ENCODE measurements at regions not wholly inside any gene's neighbourhood (a gene's known extent, or its start where the extent isn't known, plus 50 kb on each side); places are given as distances from the start of the nearest gene placed in this dataset.

DNA sequence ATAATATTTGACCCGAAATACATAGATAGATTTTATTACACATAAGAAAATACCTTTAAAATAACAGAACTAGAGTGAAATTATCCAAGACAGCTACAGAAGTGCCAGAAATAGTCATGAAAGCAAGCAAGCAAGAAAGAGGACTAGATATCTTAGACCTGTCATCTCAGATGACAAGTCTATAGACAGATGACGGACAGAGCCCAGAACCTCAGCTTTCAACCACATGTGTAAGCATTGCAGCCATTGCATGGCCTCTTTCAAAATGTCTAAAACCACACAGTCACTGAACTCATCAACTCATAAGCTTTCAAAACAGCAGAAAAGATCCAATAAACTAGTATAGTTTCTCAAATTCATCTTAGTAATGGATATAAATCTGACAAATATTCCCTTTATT is 59.8 kb upstream of the FHIT start:
- DNase-seq = no peak

DNA sequence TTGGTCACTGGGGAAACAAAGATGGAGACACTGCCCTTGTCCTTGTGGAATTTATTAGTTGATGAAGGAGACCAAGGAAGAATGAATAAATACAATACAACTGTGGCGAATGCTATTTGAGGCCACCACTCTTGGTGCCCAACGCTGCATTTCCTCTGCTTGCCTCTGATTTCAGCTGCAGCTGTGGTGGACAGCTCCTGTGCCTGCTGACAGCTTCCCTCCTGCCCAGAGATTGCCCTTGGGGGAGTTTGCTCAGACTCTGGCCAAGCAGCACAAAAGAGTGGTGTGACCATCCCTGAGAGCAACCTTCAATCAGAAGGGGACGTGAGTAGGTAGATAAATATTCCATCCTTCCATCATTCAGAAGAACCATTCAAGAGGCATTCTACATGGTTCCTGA is 64.6 kb upstream of the FHIT start:
- DNase-seq = no peak

DNA sequence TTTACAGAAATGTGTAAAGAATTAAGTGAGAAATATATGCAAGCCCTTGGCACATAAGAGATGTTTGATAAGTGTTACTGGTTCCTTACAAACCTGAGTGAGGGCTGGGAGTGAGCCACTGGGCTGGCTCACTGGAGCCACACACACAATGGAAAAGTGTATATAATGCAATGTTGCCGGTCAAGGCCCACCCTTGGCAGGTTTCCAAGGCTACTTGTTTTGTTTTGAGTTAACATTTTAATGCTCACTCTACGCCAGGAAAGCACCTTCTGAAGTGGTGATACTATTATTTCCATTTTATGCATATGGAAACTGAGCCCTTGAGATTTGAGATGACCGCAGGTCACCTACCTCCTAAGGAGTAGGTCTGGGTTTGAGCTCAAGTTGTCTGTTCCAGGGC is 71.8 kb upstream of the FHIT start:
- no peak for DNase-seq

DNA sequence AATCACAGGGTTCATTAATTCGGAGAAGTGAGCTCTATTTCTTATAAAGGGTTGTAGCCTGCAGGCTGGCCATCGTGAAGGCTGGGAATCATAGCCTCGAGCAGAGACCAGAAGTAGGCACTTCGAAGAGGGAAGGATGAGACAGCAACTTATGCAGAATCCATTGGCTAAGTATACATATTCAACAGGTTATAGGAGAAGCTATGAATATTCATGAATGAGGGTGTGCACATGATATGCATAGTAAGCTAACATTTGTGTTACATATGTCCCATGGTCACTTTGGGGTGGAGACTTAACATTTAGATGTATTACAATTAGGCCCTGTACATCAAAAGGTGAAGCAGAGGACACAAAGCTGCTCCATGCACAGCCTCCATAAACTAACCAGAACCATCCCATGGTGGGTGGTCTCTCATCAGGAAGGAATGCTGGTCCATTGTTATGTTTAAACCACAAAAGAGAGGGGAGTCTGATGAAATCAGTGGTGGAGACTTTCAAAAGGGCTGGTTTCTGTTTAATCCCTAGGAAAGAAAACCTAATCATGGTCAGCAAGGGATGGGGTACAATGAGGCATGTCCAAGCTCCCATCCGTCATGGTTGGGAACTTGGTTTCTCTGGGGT is 80.8 kb upstream of the FHIT start:
- no peak for DNase-seq

DNA sequence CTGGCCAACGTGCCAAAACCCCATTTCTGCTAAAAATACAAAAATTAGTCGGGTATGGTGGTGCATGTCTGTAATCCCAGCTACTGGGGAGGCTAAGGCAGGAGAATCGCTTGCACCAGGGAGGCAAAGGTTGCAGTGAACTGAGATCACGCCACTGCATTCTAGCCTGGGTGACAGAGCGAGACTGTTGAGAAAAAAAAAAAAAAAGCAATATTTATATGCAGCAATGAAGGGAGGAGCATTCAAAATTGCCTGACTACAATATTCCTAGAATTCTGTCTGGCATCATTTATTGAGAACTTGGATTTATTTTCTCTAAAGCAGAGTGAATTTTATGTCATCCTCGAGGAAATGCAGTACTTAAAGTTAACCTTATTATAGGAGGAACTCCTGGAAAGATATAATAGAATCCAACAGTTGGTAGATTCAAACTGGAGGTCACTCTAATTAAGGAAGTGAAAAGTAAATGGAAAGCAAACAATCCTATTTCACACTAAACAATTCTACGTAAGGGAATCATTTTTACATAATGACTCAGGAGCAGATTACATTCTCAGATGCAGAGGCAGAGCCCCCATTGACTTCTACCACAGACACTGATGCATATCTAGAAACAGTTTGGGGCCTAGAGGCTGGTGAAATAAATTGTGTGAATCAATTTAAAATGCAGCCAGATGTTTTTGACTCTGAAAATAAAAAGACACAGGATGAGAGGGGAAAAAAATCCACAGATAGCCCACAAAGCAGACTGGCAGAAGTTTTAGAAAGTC is 82.1 kb upstream of the FHIT start:
- no peak for DNase-seq

DNA sequence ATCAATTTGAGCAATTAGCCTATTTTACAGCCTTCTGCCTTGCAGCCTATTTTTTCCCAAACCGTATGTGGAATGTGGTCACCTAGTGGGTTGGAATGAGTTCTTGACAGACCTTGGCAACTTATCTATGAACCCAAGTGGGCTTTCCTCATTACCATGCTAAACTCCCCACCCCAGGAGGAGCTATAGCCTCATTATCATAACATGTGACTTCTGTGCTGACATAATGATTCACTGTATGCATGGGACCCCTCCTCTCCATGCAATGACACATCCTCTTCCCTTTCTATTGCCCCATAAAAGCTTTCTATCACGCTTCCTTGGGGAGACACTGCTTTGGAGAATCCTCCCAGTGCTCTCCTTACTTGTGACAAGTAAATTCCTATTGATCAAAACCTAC is 83.5 kb upstream of the FHIT start:
- no peak for DNase-seq

DNA sequence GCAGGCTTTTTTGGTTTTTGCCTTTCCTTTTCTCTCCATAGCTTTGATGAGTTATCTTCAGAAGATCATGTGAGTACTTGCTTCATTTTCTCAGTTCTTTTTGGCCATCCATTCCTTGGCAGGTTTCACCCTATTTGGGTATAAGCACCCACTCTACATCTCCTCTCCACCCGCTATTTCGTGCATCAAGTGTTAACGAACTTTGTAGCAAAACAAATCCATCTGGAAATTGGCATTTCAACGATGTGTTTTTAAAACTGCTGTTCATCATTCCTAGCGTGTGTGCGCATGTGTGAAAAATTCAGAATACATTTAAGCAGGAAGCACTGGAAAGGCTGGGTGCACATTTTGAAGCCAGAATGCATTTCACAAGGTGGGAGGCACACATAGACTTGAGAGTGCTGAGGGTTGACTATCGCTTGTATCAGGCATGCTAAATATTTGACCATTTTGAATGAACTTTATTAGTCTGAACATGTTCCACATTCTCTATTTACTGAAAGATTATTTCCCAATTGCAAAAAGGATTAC is 89.7 kb upstream of the FHIT start:
- no peak for DNase-seq

DNA sequence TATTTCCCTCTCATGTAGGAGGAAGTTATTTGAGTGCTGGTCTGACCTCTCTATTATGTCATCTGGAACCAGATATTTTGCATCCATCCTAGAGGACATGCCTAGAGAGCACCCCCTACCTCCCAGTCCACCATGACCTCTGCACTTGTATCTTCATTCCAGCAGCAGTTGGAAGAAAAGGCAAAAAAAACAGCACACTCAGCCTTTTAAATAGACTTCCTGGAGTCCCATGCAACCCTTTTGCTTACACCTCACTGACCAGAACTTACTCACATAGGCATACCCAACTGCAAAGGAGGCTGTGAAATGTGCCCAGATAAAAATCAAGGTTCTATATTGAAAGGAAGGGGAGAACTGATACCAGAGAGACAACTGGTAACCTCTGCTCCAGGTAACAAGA is 92.3 kb upstream of the FHIT start:
- DNase-seq = no peak

DNA sequence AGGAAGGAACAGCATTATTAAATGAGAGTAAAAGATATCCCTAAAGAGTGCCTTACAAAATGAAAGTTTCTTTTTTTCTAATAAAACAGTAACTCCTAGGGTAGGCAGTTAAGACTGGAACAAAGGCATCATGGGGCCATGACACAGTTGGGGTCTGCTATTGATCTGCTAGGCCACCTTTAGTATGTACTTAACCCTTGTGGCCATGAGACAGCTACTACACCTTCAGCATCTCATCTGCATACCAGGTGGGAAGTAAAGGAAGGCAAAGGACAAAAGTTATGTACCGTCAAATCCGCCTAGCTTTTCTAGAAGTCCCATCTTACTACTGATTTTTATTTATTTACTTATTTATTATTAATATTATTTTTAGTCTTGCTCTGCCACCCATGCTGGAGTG is 93.8 kb upstream of the FHIT start:
- no peak for DNase-seq

DNA sequence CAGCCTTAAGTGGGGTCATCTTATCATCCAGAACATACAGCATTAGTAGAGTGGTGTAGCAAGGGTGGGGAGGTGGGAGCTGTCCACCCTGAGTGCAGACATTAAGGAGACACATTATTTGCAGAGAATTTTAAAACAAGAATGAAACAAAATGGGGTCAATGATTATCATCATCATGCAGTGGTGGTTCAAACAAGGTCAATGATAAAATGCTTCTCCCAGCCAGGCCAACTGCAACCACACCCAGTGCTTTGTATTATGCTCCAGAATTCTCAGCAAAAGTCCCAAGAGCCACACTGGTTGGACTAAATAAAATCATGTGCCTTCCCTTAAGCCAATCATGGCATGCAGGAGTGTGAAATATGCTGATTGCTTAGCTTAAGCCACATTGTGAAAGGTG is 96.7 kb upstream of the FHIT start:
- no peak for DNase-seq

DNA sequence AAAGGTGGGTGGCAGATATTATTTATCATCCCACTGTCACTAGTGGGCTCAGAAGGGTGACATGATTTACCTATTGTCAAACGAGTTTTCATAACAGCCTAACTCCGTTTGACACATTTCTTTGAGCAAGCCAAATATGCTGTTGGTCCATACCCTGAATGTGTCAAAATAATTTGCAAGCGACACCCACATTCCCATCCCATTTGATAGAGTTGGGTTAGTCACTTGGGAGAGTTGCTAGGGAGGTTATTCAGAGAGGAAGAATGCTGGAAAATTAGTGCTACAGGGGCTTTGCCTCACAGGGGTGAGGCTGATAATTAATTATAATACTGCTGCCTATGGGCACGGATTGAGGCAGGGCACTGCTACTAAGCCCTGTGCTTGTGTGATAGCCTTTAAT is 98.5 kb upstream of the FHIT start:
- no peak for DNase-seq

DNA sequence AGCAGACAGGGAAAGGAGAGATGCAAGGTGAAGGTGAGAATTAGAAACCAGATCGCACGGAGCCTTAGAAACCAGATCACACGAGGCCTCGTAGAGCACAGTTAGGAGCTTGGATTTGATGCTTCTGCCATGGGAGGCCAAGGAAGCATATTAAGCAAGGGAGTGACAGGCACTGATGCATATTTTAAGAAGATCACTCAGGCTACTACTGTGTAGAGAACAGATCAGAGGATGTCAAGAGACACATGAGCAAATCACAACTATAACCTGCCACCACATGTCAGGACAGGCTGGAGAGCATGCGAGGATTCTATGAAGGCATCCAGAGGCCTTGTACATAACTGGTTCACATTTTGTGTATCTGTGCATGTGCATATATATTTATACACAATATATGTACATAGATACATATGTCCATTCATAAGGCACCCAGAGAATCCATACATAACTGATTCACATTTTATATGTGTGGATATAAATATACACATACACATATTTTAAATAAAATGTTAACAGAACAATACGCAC is 99.6 kb upstream of the FHIT start:
- no peak for DNase-seq

DNA sequence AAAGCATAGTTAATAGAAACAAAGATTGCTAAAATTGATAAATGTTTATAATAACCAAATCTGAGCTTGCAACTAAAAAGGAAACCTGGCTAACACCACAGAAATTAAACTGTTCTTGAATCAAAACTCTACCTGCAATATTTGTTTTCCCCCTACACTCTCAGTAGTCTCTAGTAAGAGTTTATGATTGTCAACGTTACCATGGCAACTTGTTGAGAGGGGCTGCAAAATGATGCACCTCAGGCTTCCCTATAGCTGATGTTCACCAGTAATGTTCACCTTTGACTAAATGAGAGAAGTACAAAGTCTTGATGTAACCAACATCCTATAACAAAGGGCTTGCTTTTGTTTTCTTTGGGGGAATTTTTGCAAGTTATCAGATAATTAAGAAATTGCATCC is 101.1 kb upstream of the FHIT start:
- no peak for DNase-seq

DNA sequence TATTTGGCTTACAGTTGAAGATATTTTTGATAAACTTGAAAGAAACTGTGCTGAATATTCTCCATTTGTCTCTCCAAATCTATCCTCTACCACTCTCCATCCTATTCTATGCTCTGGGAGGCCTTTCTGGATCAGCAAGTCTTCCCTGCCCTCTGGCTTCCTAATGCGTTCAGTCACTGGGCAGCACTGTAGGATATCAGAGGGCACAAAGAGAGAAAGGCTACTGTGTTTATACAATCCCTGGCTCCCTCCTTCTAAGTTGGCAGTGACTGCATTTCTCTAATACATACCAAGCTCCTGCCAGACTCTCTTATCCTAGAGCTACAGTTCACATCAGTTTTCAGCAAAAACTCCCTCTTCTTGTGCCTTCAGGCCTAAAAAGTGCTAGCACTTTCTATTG is 102.1 kb upstream of the FHIT start:
- no peak for DNase-seq

DNA sequence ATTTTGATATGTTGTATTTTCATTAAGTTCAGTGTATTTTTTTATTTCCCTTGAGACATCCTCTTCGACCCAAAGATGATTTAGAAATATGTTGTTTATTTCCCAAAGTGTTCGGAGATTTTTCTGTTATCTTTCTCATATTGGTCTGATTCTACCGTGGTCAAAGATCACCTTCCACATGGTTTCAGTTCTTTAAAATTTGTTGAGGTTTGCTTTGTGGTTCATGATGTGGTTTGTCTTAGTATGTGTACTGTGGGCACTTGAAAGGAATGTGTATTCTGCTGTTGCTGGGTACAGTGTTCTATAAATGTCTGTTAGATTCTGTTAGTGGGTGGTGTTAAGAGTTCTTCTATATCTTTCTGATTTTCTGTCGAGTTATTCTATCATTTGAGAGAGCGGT is 103.4 kb upstream of the FHIT start:
- DNase-seq = no peak

DNA sequence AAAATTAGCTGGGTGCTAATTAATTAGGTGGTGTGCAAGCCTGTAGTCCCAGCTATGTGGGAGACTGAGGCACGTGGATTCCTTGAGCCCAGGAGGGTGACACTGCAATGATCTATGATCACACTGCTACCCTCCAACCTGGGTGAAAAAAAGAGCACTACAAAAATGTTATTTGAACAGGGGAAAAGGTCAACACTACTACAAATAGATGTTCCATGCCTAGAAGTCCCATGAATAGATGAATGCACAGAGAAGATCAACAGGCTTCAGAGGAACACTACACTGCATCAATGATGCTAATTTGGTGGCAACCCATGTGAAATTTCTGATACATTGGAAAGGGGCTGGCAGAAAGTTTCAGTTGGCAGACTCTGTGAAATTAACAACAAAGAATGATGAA is 105.4 kb upstream of the FHIT start:
- DNase-seq = no peak

DNA sequence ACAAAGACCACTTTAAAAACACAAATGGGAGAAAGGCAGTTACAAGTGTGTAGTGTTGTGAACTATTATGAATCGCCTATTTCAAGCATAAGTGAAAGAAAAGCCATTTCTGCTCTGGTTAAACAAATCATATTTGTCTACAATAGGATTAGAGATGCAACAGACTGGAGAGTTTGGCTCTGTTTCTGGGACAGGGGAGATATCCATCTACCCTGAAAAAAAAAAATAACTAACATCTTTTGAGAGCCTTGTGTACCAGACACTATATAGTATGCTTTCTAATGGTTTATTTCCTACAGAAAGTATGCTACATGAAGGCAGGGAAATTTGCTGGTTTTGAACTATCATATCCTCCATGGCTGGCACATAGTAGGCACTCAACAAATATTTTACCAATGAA is 106.7 kb upstream of the FHIT start:
- no peak for DNase-seq

DNA sequence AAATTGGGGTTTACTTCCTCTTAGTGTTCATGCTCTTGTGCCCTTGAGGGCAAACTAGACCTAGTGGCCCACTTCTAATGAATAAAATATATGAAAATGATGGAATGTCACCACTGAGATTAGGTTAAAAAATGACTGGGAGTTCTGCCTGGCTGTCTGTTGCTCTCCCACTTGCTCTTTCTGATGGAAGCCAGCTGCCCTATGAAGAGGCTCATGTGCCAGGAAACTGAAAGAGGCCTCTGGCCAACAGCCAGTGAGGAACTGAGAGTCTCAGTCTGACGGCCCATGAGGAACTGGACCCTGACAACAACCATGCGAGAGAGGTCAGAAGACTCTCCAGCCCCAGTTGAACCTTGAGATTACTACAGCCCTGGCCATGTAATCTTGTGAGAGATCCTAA is 107.1 kb upstream of the FHIT start:
- DNase-seq = no peak

DNA sequence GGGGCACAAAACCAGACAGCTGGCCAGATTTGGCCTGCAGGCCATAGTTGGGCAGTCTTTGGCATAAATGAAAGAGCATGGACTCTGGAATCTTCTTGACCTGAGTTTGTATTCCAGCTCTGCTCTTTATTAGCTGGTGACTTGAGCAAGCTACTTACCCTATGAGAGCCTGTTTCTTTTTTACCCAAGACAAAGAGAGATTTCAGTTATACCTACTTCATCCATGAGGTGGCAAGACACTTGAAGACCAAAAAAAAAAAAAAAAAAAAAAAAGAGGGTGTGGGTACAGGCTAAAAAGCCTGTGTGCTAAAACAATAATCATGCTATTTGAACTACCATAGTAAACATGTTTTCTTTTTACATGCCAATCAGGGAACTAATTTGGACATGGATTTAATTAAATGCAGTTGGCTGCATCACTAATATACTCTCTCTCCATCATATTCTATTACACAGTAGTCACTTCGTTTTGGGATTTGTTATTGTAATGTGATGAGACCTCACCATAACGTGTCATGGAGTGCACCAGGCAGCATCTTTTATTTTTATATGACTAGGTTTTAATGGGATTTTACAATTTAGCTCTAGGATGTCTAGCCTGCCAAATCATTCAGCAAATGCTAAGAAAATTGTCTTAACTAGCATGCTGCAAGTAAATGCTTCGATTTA is 109.2 kb upstream of the FHIT start:
- no peak for DNase-seq

DNA sequence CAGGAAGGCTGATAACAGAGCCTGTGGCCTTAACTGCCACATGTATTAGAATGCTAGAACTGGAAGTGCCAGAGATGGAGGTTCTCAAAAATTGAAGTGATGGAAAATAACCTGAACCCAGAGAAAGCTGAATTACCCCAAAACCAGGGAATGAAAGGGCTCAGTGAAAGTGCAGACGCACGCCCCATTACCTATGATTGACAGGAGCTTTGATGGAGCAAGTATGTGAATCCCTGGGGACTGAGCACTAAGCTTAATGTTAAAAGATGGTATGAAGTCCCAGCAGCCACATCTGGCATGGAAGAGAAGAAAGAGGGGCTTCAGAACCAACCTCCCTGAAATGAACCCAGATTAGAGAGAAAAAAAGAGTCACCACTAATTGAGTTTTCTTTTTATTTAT is 118.4 kb upstream of the FHIT start:
- DNase-seq = no peak

DNA sequence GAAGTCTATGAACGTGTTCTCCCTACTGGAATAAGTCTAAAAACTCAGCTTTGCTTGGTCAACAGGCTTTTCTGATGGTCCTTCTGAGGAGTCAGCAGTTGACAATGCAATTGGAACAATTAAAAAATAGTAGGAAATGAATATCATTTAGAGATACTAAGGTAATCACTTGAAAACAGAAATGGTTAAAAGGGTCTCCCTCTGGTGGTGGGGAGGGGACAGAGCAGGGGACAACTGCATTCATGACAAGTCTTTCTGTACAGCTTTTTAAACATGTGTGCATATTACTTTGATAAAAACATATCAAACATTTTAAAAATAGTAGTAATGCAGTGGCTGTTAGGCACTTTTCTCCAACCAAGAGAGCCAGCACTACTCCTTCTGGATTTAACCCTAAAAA is 119.9 kb upstream of the FHIT start:
- DNase-seq = peak in 2 of 6 experiments; percentile 11 to 22

DNA sequence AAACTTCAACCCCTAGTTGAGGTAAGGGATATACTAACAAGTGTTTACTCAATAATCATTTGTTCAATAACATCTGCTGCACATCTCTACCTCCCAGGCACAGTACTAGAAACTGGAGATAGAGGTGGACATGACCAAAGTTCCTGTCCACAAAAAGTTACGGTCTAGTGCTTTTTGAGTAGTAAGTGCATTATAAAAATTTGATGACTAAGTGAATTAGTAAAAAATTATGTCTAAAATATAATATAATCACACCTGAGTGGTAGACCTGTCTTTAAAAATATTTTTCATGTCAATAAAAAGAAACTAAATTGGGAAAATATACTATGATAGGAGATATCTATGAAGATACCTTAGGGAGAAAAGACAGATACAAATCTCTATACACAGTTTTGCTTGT is 121.5 kb upstream of the FHIT start:
- DNase-seq = no peak

DNA sequence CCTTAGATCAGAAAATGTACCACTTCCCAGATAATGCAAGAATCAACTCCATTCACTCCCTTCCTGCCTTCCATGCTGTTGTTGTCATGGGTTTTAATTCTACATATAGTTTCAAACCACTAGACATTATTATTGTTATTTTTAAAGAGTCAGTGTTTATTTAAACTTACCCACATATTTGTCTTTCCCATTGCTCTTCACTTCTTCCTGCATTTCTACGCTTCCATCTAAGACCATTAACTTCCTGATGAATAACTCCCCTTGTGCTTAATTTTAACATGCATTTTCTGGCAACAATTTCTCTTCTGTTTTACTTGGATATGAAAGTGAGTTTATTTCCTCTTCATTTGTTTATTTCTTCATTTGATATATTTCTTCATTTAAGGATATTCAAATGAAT is 127.1 kb upstream of the FHIT start:
- DNase-seq = no peak

All from stimulated activated naive CD4-positive, alpha-beta T cell (primary cell).